A549 (cell line): ENCODE measurements at regions not wholly inside any gene's neighbourhood (a gene's known extent, or its start where the extent isn't known, plus 50 kb on each side); places are given as distances from the start of the nearest gene placed in this dataset.

ENCODE experiments used
- ATAC-seq, 2 experiments: fragments of 200-7000 bp in 1 of 2; fragments of >200 bp in 1 of 2; cut with Nextera tagmentation in 1 of 2; cut with Tn5 transposase in 1 of 2; 3 replicates each; pipeline versions ENCODE4 v1.8.0 to v1.9.1; 2018 to 2020; ENCODE audit warnings: mild to moderate bottlenecking in 1 of 2, moderate library complexity in 1 of 2
- CTCF ChIA-PET: fragments of 300-600 bp; sonication (Branson Sonifier 250); formaldehyde crosslinking; extraction: SDS; loops from one replicate; lab custom pipeline; 2021; ENCODE audit warnings: antibody characterized with exemption, inconsistent platforms; lab: Yijun Ruan, JAX
- POLR2A ChIA-PET: fragments of 350-600 bp; formaldehyde crosslinking; extraction: SDS; loops from one replicate; lab custom pipeline; 2021; ENCODE audit warnings: antibody characterized with exemption, inconsistent platforms; lab: Yijun Ruan, JAX
- DNase-seq, 2 experiments: peaks; one replicate each; pipeline versions ENCODE4 v3.0.0 to v3.0.0-alpha.2; 2011 to 2016; ENCODE audit warnings: low read depth in 1 of 2, low spot score in 1 of 2
- FAIRE-seq: peaks from 2 replicates; lab custom pipeline; 2011; peaks lifted over from hg19 to GRCh38; lab: Jason Lieb, UNC
- H3K27ac ChIP-seq, 2 experiments: fragments of >200 bp; sonication (Bioruptor Twin); formaldehyde crosslinking; 3 replicates each; pipeline ENCODE4 v1.5.1; 2016 to 2017
- H3K4me1 ChIP-seq: fragments of >200 bp; sonication (Bioruptor Twin); formaldehyde crosslinking; 3 replicates; pipeline ENCODE4 v1.6.1; 2016
- H3K4me2 ChIP-seq: fragments of >200 bp; sonication (Bioruptor Twin); formaldehyde crosslinking; 3 replicates; pipeline ENCODE4 v1.6.1; 2016
- H3K4me3 ChIP-seq: fragments of >200 bp; sonication (Bioruptor Twin); formaldehyde crosslinking; 3 replicates; pipeline ENCODE4 v1.5.1; 2016
- H3K9me3 ChIP-seq: fragments of >200 bp; sonication (Bioruptor Twin); formaldehyde crosslinking; 3 replicates; pipeline ENCODE4 v1.6.1; 2016
- CBX8 ChIP-seq: fragments of 200-600 bp; sonication (generic); IDR thresholded peaks from 2 replicates; pipeline ENCODE4 v1.6.1; 2016
- CHD4 ChIP-seq: fragments of 200-600 bp; sonication (generic); IDR thresholded peaks from 2 replicates; pipeline ENCODE4 v1.6.1; 2016; ENCODE audit warnings: antibody characterized with exemption, mild to moderate bottlenecking, borderline replicate concordance
- FOSB ChIP-seq: fragments of 250-450 bp; sonication (Bioruptor Pico); IDR thresholded peaks from 2 replicates; pipeline ENCODE4 v1.5.0; 2020; ENCODE audit warnings: mild to moderate bottlenecking, moderate library complexity
- HOXA7 ChIP-seq: fragments of 250-450 bp; sonication (Bioruptor Pico); IDR thresholded peaks from 2 replicates; pipeline ENCODE4 v1.5.0; 2020; ENCODE audit warnings: mild to moderate bottlenecking, moderate library complexity
- HOXB13 ChIP-seq: fragments of 250-450 bp; sonication (Bioruptor Pico); IDR thresholded peaks from 2 replicates; pipeline ENCODE4 v1.5.0; 2020; ENCODE audit warnings: low read depth, mild to moderate bottlenecking, moderate library complexity
- JUN ChIP-seq, 2 experiments: fragments of >200 bp; sonication (Bioruptor Twin); formaldehyde crosslinking; IDR thresholded peaks; 2 replicates in 1 of 2; 3 replicates in 1 of 2; pipeline ENCODE4 v1.6.1; 2016 to 2017
- JUNB ChIP-seq: fragments of >200 bp; sonication (Bioruptor Twin); formaldehyde crosslinking; IDR thresholded peaks from 2 replicates; pipeline ENCODE4 v1.6.1; 2016
- KDM1A ChIP-seq: fragments of 200-600 bp; sonication (generic); IDR thresholded peaks from 2 replicates; pipeline ENCODE4 v1.6.1; 2016; ENCODE audit warnings: low read depth, mild to moderate bottlenecking
- KDM5A ChIP-seq: fragments of 200-600 bp; sonication (generic); IDR thresholded peaks from 2 replicates; pipeline ENCODE4 v1.6.1; 2016; ENCODE audit warnings: antibody characterized with exemption, mild to moderate bottlenecking
- MAFK ChIP-seq: fragments of 450-650 bp; IDR thresholded peaks from 2 replicates; pipeline ENCODE4 v1.6.1; 2014; ENCODE audit not compliant: partially characterized antibody
- NR3C1 ChIP-seq: fragments of >200 bp; sonication (Bioruptor Twin); formaldehyde crosslinking; IDR thresholded peaks from 3 replicates; pipeline ENCODE4 v1.6.1; 2017
- PBX3 ChIP-seq: IDR thresholded peaks from 2 replicates; pipeline ENCODE4 v1.6.1; 2012
- PHF8 ChIP-seq: fragments of 200-600 bp; sonication (generic); IDR thresholded peaks from 2 replicates; pipeline ENCODE4 v1.6.1; 2016; ENCODE audit warnings: low read depth, mild to moderate bottlenecking, antibody characterized with exemption, moderate library complexity, borderline replicate concordance
- POLR2A ChIP-seq: IDR thresholded peaks from 2 replicates; pipeline ENCODE4 v1.6.1; 2012; ENCODE audit warnings: mild to moderate bottlenecking, low read length
- RAD21 ChIP-seq, 2 experiments: fragments of >200 bp in 1 of 2; sonication (Bioruptor Twin) in 1 of 2; formaldehyde crosslinking in 1 of 2; IDR thresholded peaks in 1 of 2; conservative IDR thresholded peaks in 1 of 2; 2 replicates in 1 of 2; 3 replicates in 1 of 2; pipeline ENCODE4 v1.6.1; 2012 to 2018; ENCODE audit warnings: inconsistent platforms in 1 of 2
- RARB ChIP-seq: fragments of 250-450 bp; sonication (Bioruptor Pico); IDR thresholded peaks from 2 replicates; pipeline ENCODE4 v1.8.0; 2021; ENCODE audit warnings: mild to moderate bottlenecking, moderate library complexity
- REST ChIP-seq: fragments of 200-600 bp; sonication (generic); IDR thresholded peaks from 2 replicates; pipeline ENCODE4 v1.6.1; 2016; ENCODE audit warnings: antibody characterized with exemption, mild to moderate bottlenecking, moderate library complexity
- SREBF2 ChIP-seq: fragments of 450-650 bp; IDR thresholded peaks from 2 replicates; pipeline ENCODE4 v1.6.1; 2014; ENCODE audit warnings: mild to moderate bottlenecking, moderate library complexity
- TFCP2L1 ChIP-seq: fragments of 250-450 bp; sonication (Bioruptor Pico); IDR thresholded peaks from 2 replicates; pipeline ENCODE4 v1.5.0; 2021; ENCODE audit warnings: mild to moderate bottlenecking
- TP53 ChIP-seq: fragments of 250-450 bp; sonication (Bioruptor Pico); IDR thresholded peaks from 2 replicates; pipeline ENCODE4 v1.5.0; 2021; ENCODE audit warnings: mild to moderate bottlenecking, moderate library complexity
- USF2 ChIP-seq: fragments of 450-650 bp; IDR thresholded peaks from 2 replicates; pipeline ENCODE4 v1.6.1; 2014; ENCODE audit warnings: antibody characterized with exemption
- ZFP36 ChIP-seq: fragments of 450-650 bp; IDR thresholded peaks from 2 replicates; pipeline ENCODE4 v1.6.1; 2014; ENCODE audit warnings: borderline replicate concordance; ENCODE audit not compliant: partially characterized antibody
- ZNF302 ChIP-seq: fragments of 250-450 bp; sonication (Bioruptor Pico); IDR thresholded peaks from 2 replicates; pipeline ENCODE4 v1.9.0; 2021; ENCODE audit warnings: inconsistent platforms, mild to moderate bottlenecking, moderate library complexity
- WGBS: methylation state at CpG from one replicate; pipeline ENCODE4 v1.1.6; 2017; ENCODE audit errors: missing lambda C conversion rate; 5-methylcytosine and 5-hydroxymethylcytosine counted together
- TF ChIP-seq, protein P1 (sequence below): fragments of 250-450 bp; sonication (Bioruptor Pico); IDR thresholded peaks from 2 replicates; pipeline ENCODE4 v1.5.0; 2020; ENCODE audit warnings: low read depth, mild to moderate bottlenecking, moderate library complexity

GRCh38 chr5:34507933-34508332 is 148.2 kb upstream of the RAI14 start:
- ATAC-seq (no peak), DNase-seq (no peak), FAIRE-seq (no peak)
- TF ChIP-seq FOSB (CRISPR knock-in tag) = no peak
- TF ChIP-seq, protein P1, sequence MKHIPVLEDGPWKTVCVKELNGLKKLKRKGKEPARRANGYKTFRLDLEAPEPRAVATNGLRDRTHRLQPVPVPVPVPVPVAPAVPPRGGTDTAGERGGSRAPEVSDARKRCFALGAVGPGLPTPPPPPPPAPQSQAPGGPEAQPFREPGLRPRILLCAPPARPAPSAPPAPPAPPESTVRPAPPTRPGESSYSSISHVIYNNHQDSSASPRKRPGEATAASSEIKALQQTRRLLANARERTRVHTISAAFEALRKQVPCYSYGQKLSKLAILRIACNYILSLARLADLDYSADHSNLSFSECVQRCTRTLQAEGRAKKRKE = no peak
- no peak for TF ChIP-seq CBX8
- no peak for TF ChIP-seq MAFK
- TF ChIP-seq NR3C1 = no peak
- no peak for TF ChIP-seq RAD21 (conservative IDR thresholded peaks at IDR 0.05 in 1 of 2, IDR thresholded peaks at IDR 0.05 in 1 of 2)
- TF ChIP-seq HOXA7 = no peak
- no peak for TF ChIP-seq CHD4
- TF ChIP-seq KDM1A = no peak
- TF ChIP-seq KDM5A = no peak
- TF ChIP-seq SREBF2 = no peak
- TF ChIP-seq USF2 = no peak
- TF ChIP-seq ZFP36 = no peak
- no peak for TF ChIP-seq ZNF302 (CRISPR knock-in tag)
- TF ChIP-seq REST = no peak
- Histone ChIP-seq H3K4me1 (peaks cover 26% of the 10 kb centered on the region; the same call in 2 of the 3 replicates), H3K27ac (no peak overlapping the region), H3K4me2 (no peak overlapping the region), H3K9me3 (peaks cover 12% of the 10 kb centered on the region; the same call in 2 of the 3 replicates), H3K4me3 (no peak overlapping the region)
- CTCF ChIA-PET = interaction anchor here (2.2 to 2.3 kb wide), 2 partner anchors 15 to 21 kb away, joined by 11 to 12 read pairs; no protein-coding TSS in a partner anchor
- 42% methylated on average over 2 of the region's 2 CpGs for WGBS
- POLR2A ChIA-PET = no interaction called here

DNA sequence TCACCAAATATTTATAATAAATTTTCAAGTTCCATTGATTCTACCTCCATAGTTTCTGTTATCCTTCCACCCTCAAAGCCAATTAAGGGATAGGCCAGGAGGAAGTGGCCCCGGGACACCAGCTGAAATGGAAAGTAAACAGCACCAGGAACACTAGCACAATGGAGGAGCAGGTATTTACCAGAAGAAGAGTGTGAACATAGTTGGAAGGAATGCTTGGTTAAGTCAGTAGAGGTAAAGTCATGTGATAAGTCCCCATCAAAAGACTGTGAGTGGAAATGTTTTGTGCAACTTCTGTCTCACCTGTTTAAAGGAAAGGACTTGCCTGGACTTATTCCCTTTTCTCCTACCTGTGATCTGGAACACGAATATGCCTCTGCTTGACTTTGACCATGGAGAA is 146.7 kb upstream of the RAI14 start:
- DNase-seq (no peak), ATAC-seq (no peak), FAIRE-seq (no peak)
- ChIA-PET CTCF (interaction anchor here (1.1 to 2.3 kb wide), 3 partner anchors 9 to 23 kb away, joined by 3 to 12 read pairs (median 11); no protein-coding TSS in a partner anchor), POLR2A (no interaction called here)
- Histone ChIP-seq H3K27ac (peak overlapping the region in 1 of 2 experiments; percentile 20; a peak in 1 of 6 replicates), H3K4me2 (no peak overlapping the region), H3K4me3 (no peak overlapping the region), H3K9me3 (peaks cover 12% of the 10 kb centered on the region; the same call in 2 of the 3 replicates), H3K4me1 (peaks cover 26% of the 10 kb centered on the region; the same call in 2 of the 3 replicates)
- no peak for TF ChIP-seq PHF8
- TF ChIP-seq POLR2A = no peak
- TF ChIP-seq FOSB (CRISPR knock-in tag) = no peak
- WGBS = 50% methylated on average over 2 of the region's 2 CpGs

GRCh38 chr5:34510002-34510401 is 146.1 kb upstream of the RAI14 start:
- H3K4me3 ChIP-seq = no peak overlapping the region
- DNase-seq (no peak), FAIRE-seq (no peak), ATAC-seq (peak in 1 of 2 experiments; percentile 31; a peak in 2 of 6 replicates)
- WGBS = 54% methylated on average over 5 of the region's 5 CpGs
- H3K4me1 ChIP-seq = peaks cover 26% of the 10 kb centered on the region; the same call in 2 of the 3 replicates
- CTCF ChIA-PET = interaction anchor here (0.6 to 5.7 kb wide), 4 partner anchors 8 to 279 kb away, joined by 3 to 26 read pairs (median 7); no protein-coding TSS in a partner anchor
- POLR2A ChIA-PET = interaction anchor here (0.9 kb wide), 1 partner anchor 76 kb away, joined by 3 read pairs; no protein-coding TSS in a partner anchor
- no peak overlapping the region for H3K4me2 ChIP-seq
- H3K27ac ChIP-seq = peak overlapping the region in 1 of 2 experiments; percentile 20; a peak in 1 of 6 replicates
- H3K9me3 ChIP-seq = peaks cover 9% of the 10 kb centered on the region; the same call in 2 of the 3 replicates
- TF ChIP-seq TFCP2L1 (no peak), TP53 (no peak), PBX3 (no peak), REST (no peak), RARB (CRISPR knock-in tag) (no peak), HOXB13 (CRISPR knock-in tag) (no peak), JUNB (no peak), JUN (IDR thresholded peaks at IDR 0.05) (no peak)
